ENCODE measurements at regions not wholly inside any gene's neighbourhood (a gene's known extent, or its start where the extent isn't known, plus 50 kb on each side); places are given as distances from the start of the nearest gene placed in this dataset.

GRCh38 chr3:135908225-135908624, 57.3 kb upstream of the PPP2R3A start:
- no peaks in the 10 kb centered on the region for H3K36me3 ChIP-seq (ENCODE audit: control insufficient read depth, insufficient read depth, low read length)
- no peak overlapping the region for H3K4me3 ChIP-seq (ENCODE audit: low read depth, low read length)
- no peaks in the 10 kb centered on the region for H3K27me3 ChIP-seq (replicated peaks; ENCODE audit: control insufficient read depth, insufficient read depth, low read length)
- no TSS peak for BruUV-seq (replicated peaks)
- H3K4me1 Mint-ChIP-seq (ENCODE audit: low read depth, unreplicated experiment), result no peaks in the 10 kb centered on the region
- intact Hi-C loops (cut with micrococcal nuclease; ENCODE audit: unreplicated experiment), result no loop called here
- no peak overlapping the region for H3K27ac Mint-ChIP-seq (ENCODE audit: unreplicated experiment)
- no peak for DNase-seq
- H3K27me3 Mint-ChIP-seq (ENCODE audit: insufficient read depth, unreplicated experiment), result no peaks in the 10 kb centered on the region
- POLR2A ChIA-PET, result no interaction called here
- no peaks in the 10 kb centered on the region for H3K4me1 ChIP-seq
- no peaks in the 10 kb centered on the region for H3K9me3 ChIP-seq
- no peaks in the 10 kb centered on the region for H3K36me3 Mint-ChIP-seq (ENCODE audit: insufficient read depth, unreplicated experiment)
- CTCF ChIA-PET, result no interaction called here
- no peak overlapping the region for H3K4me3 Mint-ChIP-seq (ENCODE audit: unreplicated experiment)
- no peaks in the 10 kb centered on the region for H3K9me3 Mint-ChIP-seq (ENCODE audit: unreplicated experiment)
- no peak for TF ChIP-seq CTCF (IDR thresholded peaks at IDR 0.05; ENCODE audit: insufficient read depth in 1 of 2, low read depth in 1 of 2, low read length in 1 of 2, severe bottlenecking in 1 of 2, unreplicated experiment in 1 of 2)

GRCh38 chr3:135908737-135909136, 56.8 kb upstream of the PPP2R3A start:
- Histone ChIP-seq H3K36me3 (ENCODE audit: control insufficient read depth, insufficient read depth, low read length) (no peaks in the 10 kb centered on the region), H3K4me3 (ENCODE audit: low read depth, low read length) (no peak overlapping the region), H3K9me3 (no peaks in the 10 kb centered on the region), H3K4me1 (no peaks in the 10 kb centered on the region), H3K27me3 (replicated peaks; ENCODE audit: control insufficient read depth, insufficient read depth, low read length) (no peaks in the 10 kb centered on the region)
- POLR2A ChIA-PET, result no interaction called here
- CTCF ChIA-PET, result no interaction called here
- no peaks in the 10 kb centered on the region for H3K36me3 Mint-ChIP-seq (ENCODE audit: insufficient read depth, unreplicated experiment)
- no peak overlapping the region for H3K27ac Mint-ChIP-seq (ENCODE audit: unreplicated experiment)
- intact Hi-C loops (cut with micrococcal nuclease; ENCODE audit: unreplicated experiment), result no loop called here
- no peaks in the 10 kb centered on the region for H3K9me3 Mint-ChIP-seq (ENCODE audit: unreplicated experiment)
- no peak for TF ChIP-seq CTCF (IDR thresholded peaks at IDR 0.05; ENCODE audit: insufficient read depth in 1 of 2, low read depth in 1 of 2, low read length in 1 of 2, severe bottlenecking in 1 of 2, unreplicated experiment in 1 of 2)
- H3K27me3 Mint-ChIP-seq (ENCODE audit: insufficient read depth, unreplicated experiment), result no peaks in the 10 kb centered on the region
- no peak for DNase-seq
- no TSS peak for BruUV-seq (replicated peaks)
- no peaks in the 10 kb centered on the region for H3K4me1 Mint-ChIP-seq (ENCODE audit: low read depth, unreplicated experiment)
- no peak overlapping the region for H3K4me3 Mint-ChIP-seq (ENCODE audit: unreplicated experiment)

- H3K4me1 ChIP-seq, result no peaks in the 10 kb centered on the region
- no peaks in the 10 kb centered on the region for H3K9me3 Mint-ChIP-seq (ENCODE audit: unreplicated experiment)
- no peaks in the 10 kb centered on the region for H3K27me3 ChIP-seq (replicated peaks; ENCODE audit: control insufficient read depth, insufficient read depth, low read length)
- no peaks in the 10 kb centered on the region for H3K9me3 ChIP-seq
- intact Hi-C loops (cut with micrococcal nuclease; ENCODE audit: unreplicated experiment), result no loop called here
- no peaks in the 10 kb centered on the region for H3K4me1 Mint-ChIP-seq (ENCODE audit: low read depth, unreplicated experiment)
- H3K36me3 ChIP-seq (ENCODE audit: control insufficient read depth, insufficient read depth, low read length), result no peaks in the 10 kb centered on the region
- no peak overlapping the region for H3K27ac Mint-ChIP-seq (ENCODE audit: unreplicated experiment)
- ChIA-PET CTCF (no interaction called here), POLR2A (no interaction called here)
- no peaks in the 10 kb centered on the region for H3K27me3 Mint-ChIP-seq (ENCODE audit: insufficient read depth, unreplicated experiment)
- no TSS peak for BruUV-seq (replicated peaks)
- no peaks in the 10 kb centered on the region for H3K36me3 Mint-ChIP-seq (ENCODE audit: insufficient read depth, unreplicated experiment)
- no peak for DNase-seq
- no peak for TF ChIP-seq CTCF (IDR thresholded peaks at IDR 0.05; ENCODE audit: insufficient read depth in 1 of 2, low read depth in 1 of 2, low read length in 1 of 2, severe bottlenecking in 1 of 2, unreplicated experiment in 1 of 2)
- no peak overlapping the region for H3K4me3 Mint-ChIP-seq (ENCODE audit: unreplicated experiment)
- no peak overlapping the region for H3K4me3 ChIP-seq (ENCODE audit: low read depth, low read length)
Measured at GRCh38 chr3:135911110-135911509, 54.4 kb upstream of the PPP2R3A start.

All from Caco-2 (cell line).